K562 (cell line): ENCODE measurements at regions not wholly inside any gene's neighbourhood (a gene's known extent, or its start where the extent isn't known, plus 50 kb on each side); places are given as distances from the start of the nearest gene placed in this dataset.

Experiments used
- ADNP ChIP-seq: fragments of 200-800 bp; sonication (Bioruptor generic); IDR thresholded peaks from 2 replicates; pipeline ENCODE4 v1.6.1; 2016; ENCODE audit warnings: missing genetic modification characterization, missing compliant biosample characterization
- ASH1L ChIP-seq: fragments of 450-650 bp; IDR thresholded peaks from 2 replicates; pipeline ENCODE4 v1.6.1; 2018; ENCODE audit warnings: borderline replicate concordance, mild to moderate bottlenecking, low read depth; ENCODE audit not compliant: partially characterized antibody
- ETS1 ChIP-seq: conservative IDR thresholded peaks from 2 replicates; pipeline ENCODE4 v1.6.1; 2011; ENCODE audit warnings: low read depth, mild to moderate bottlenecking, low read length; ENCODE audit not compliant: control insufficient read depth
- GABPB1 ChIP-seq: sonication (generic); formaldehyde crosslinking; IDR thresholded peaks from 2 replicates; pipeline ENCODE4 v1.8.0; 2022; ENCODE audit warnings: mild to moderate bottlenecking, missing genetic modification reagents
- KDM4B ChIP-seq, 2 experiments: fragments of 450-650 bp in 1 of 2; sonication (generic) in 1 of 2; IDR thresholded peaks; 2 replicates each; pipeline ENCODE4 v1.6.1; 2016 to 2017; ENCODE audit warnings: borderline replicate concordance in 2 of 2, antibody characterized with exemption in 1 of 2, low read depth in 1 of 2, mild to moderate bottlenecking in 1 of 2
- PHF8 ChIP-seq: fragments of 200-600 bp; sonication (generic); IDR thresholded peaks from 2 replicates; pipeline ENCODE4 v1.6.1; 2012; ENCODE audit warnings: mixed run types, mild to moderate bottlenecking, inconsistent platforms, low read length, moderate library complexity, borderline replicate concordance
- SIN3B ChIP-seq: fragments of 450-650 bp; IDR thresholded peaks from 2 replicates; pipeline ENCODE4 v1.6.1; 2017; ENCODE audit warnings: low read depth, mild to moderate bottlenecking, moderate library complexity
- TCF7 ChIP-seq: sonication (generic); IDR thresholded peaks from 2 replicates; pipeline ENCODE4 v1.6.1; 2016; ENCODE audit warnings: antibody characterized with exemption, borderline replicate concordance
- ZBTB1 ChIP-seq: sonication (generic); formaldehyde crosslinking; IDR thresholded peaks from 2 replicates; pipeline ENCODE4 v1.8.1; 2023; ENCODE audit warnings: missing genetic modification reagents, low read depth, mild to moderate bottlenecking, borderline replicate concordance
- ZNF354B ChIP-seq: fragments of 250-450 bp; sonication (Bioruptor Pico); IDR thresholded peaks from 2 replicates; pipeline ENCODE4 v1.4.0; 2020
- ZNF696 ChIP-seq: fragments of 250-450 bp; sonication (Bioruptor Pico); conservative IDR thresholded peaks from 2 replicates; pipeline ENCODE4 v1.4.0; 2020; ENCODE audit warnings: mild to moderate bottlenecking, moderate library complexity
- TF ChIP-seq, protein P1 (sequence below): sonication (generic); formaldehyde crosslinking; IDR thresholded peaks from 2 replicates; pipeline ENCODE4 v1.5.0; 2020; ENCODE audit warnings: missing genetic modification reagents

- no peak for TF ChIP-seq ADNP
- TF ChIP-seq ZNF696 (CRISPR knock-in tag), result no peak
- no peak for TF ChIP-seq ZNF354B (CRISPR knock-in tag)
- no peak for TF ChIP-seq ETS1
- no peak for TF ChIP-seq PHF8
- TF ChIP-seq, protein P1, sequence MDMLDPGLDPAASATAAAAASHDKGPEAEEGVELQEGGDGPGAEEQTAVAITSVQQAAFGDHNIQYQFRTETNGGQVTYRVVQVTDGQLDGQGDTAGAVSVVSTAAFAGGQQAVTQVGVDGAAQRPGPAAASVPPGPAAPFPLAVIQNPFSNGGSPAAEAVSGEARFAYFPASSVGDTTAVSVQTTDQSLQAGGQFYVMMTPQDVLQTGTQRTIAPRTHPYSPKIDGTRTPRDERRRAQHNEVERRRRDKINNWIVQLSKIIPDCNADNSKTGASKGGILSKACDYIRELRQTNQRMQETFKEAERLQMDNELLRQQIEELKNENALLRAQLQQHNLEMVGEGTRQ (CRISPR knock-in tag), result no peak
- TF ChIP-seq GABPB1 (CRISPR knock-in tag), result no peak
- TF ChIP-seq ASH1L, result no peak
- TF ChIP-seq SIN3B, result no peak
- no peak for TF ChIP-seq ZBTB1
- TF ChIP-seq TCF7, result no peak
- TF ChIP-seq KDM4B (IDR thresholded peaks at IDR 0.05; ENCODE audit: borderline replicate concordance in 2 of 2, low read depth in 1 of 2), result no peak
Observed at GRCh38 chr19:31784671-31785101, 435.4 kb upstream of the TSHZ3 start.
